ENCODE measurements at regions not wholly inside any gene's neighbourhood (a gene's known extent, or its start where the extent isn't known, plus 50 kb on each side); places are given as distances from the start of the nearest gene placed in this dataset.

DNA sequence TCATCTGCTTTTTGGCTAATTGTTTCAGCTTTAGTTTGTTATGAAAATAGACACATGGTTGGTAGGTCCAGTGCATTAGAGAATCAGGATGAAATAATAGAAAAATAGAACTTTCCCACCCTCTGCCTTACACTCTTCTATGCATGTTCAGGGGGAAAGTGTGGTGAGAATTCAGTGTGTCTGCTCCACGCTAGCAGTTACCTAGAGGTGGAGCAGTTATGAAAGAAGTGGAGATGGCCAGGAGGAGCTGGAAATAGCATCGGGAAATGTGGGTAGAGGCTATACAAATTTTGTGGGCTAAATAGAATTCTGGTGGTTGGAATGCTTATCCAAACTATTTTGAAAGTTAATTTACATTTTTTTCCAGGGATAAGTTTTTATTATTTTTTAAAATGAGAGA is 91.4 kb upstream of the MAD2L1 start:
- TF ChIP-seq EZH2 (IDR thresholded peaks at IDR 0.05; ENCODE audit: borderline replicate concordance, low read depth, low read length, poor library complexity, severe bottlenecking), result no peak
- TF ChIP-seq, protein P1, sequence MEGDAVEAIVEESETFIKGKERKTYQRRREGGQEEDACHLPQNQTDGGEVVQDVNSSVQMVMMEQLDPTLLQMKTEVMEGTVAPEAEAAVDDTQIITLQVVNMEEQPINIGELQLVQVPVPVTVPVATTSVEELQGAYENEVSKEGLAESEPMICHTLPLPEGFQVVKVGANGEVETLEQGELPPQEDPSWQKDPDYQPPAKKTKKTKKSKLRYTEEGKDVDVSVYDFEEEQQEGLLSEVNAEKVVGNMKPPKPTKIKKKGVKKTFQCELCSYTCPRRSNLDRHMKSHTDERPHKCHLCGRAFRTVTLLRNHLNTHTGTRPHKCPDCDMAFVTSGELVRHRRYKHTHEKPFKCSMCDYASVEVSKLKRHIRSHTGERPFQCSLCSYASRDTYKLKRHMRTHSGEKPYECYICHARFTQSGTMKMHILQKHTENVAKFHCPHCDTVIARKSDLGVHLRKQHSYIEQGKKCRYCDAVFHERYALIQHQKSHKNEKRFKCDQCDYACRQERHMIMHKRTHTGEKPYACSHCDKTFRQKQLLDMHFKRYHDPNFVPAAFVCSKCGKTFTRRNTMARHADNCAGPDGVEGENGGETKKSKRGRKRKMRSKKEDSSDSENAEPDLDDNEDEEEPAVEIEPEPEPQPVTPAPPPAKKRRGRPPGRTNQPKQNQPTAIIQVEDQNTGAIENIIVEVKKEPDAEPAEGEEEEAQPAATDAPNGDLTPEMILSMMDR (conservative IDR thresholded peaks at IDR 0.05; ENCODE audit: low read depth, low read length), result no peak
